ENCODE measurements at regions not wholly inside any gene's neighbourhood (a gene's known extent, or its start where the extent isn't known, plus 50 kb on each side); places are given as distances from the start of the nearest gene placed in this dataset.

DNA sequence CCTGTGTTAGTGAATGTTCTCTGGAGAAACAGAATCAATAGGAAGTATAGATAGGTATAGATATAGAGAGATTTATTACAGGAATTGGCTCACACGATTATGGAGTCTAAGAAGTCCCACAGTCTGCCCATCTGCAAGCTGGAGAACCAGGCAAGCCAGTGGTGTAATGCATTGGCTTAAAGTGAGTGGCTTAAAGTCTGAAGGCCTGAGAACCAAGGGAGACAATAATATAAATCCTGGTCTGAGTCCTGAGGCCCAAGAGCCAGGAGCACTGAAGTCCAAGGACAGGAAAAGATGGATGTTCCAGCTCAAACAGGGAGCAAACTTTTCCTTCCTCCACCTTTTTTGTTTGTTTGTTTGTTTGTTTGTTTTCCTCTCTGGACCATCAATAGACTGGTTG, 131.2 kb upstream of the LRFN2 start:
- no peaks in the 10 kb centered on the region for H3K36me3 Mint-ChIP-seq
- no peak overlapping the region for H3K4me3 Mint-ChIP-seq
- H3K4me1 Mint-ChIP-seq, result peaks cover 48% of the 10 kb centered on the region
- H3K27ac Mint-ChIP-seq, result no peak overlapping the region
- H3K27me3 Mint-ChIP-seq (ENCODE audit: low read depth), result peaks cover 10% of the 10 kb centered on the region
- no peaks in the 10 kb centered on the region for H3K9me3 Mint-ChIP-seq
- TF ChIP-seq, protein P1, sequence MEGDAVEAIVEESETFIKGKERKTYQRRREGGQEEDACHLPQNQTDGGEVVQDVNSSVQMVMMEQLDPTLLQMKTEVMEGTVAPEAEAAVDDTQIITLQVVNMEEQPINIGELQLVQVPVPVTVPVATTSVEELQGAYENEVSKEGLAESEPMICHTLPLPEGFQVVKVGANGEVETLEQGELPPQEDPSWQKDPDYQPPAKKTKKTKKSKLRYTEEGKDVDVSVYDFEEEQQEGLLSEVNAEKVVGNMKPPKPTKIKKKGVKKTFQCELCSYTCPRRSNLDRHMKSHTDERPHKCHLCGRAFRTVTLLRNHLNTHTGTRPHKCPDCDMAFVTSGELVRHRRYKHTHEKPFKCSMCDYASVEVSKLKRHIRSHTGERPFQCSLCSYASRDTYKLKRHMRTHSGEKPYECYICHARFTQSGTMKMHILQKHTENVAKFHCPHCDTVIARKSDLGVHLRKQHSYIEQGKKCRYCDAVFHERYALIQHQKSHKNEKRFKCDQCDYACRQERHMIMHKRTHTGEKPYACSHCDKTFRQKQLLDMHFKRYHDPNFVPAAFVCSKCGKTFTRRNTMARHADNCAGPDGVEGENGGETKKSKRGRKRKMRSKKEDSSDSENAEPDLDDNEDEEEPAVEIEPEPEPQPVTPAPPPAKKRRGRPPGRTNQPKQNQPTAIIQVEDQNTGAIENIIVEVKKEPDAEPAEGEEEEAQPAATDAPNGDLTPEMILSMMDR (IDR thresholded peaks at IDR 0.05; ENCODE audit: unreplicated experiment), result no peak
- DNase-seq (ENCODE audit: low spot score in 2 of 2, unreplicated experiment in 2 of 2), result no peak

DNA sequence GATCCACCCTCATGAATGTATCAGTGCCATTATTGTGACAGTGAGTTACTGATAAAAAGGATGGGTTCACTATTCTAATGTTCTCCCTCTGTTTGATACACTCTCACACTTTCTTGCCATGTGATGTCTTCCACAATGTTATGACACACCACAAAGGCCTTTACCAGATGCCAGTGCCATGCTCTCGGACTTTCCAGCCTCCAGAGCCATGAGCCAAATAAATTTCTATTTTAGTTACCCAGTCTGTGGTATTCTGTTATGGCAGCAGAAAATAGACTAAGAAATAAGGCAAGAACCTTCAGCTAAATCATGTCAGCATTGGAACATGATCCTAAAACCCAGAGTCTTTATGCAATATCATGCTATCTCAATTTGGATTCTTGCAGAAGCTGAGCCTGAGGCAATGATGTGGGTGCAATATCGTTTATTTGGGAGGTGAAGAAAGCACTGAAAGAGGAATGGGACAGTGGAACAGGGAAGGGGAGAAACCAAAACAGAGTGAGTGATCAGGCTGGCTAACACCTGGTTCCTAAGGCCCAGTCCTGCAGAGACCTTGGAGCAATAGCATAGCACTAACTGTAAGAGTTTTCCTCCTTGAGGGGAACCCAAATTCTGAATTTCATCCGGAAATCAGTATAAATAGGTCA, 130.4 kb upstream of the LRFN2 start:
- Mint-ChIP-seq H3K4me3 (no peak overlapping the region), H3K4me1 (peaks cover 44% of the 10 kb centered on the region), H3K27me3 (ENCODE audit: low read depth) (peaks cover 14% of the 10 kb centered on the region), H3K27ac (no peak overlapping the region), H3K36me3 (no peaks in the 10 kb centered on the region), H3K9me3 (no peaks in the 10 kb centered on the region)
- TF ChIP-seq, protein P1 (IDR thresholded peaks at IDR 0.05; ENCODE audit: unreplicated experiment), result no peak
- no peak for DNase-seq (ENCODE audit: low spot score in 2 of 2, unreplicated experiment in 2 of 2)

DNA sequence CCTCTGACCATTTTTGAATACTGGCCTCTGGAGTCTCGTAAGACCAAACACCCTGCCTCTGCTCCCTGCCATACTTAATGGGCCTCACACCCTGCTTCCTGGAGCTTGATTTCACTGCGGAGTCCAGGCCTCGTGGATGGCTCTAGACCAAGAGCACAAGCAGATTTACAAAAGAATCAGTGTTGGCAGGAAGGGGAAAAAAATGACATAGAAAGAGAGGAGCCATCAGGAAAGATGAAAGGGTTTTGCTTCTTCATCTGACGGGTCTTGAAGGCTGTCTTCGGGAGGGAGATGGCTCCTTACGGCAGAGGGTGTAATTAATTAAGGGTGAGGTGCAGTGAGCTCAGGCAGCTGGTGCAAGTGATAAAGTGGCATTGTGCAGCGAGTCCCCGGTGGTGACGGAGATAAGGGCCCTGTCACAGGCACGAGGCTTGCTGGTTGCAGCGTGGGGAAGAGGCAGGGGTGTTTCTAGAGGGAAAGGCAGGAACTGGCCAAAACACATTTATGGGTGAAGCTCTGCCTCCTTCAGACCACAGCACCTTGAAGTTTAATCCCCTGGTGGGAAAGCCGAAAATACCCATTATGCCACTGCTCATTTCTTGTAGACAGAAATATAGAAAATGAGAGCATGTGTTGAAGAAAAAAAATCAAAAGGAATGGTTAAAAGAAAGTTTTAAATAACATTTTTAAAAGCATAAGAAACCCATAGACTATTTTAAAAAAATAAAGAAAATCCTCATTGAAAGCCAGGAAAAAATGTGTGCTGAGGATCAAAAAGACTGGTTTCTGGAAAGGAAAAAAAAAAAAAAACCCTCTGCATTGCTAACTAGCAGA, 128.6 kb upstream of the LRFN2 start:
- H3K9me3 Mint-ChIP-seq, result no peaks in the 10 kb centered on the region
- TF ChIP-seq, protein P1 (IDR thresholded peaks at IDR 0.05; ENCODE audit: unreplicated experiment), result no peak
- H3K4me3 Mint-ChIP-seq, result no peak overlapping the region
- H3K27me3 Mint-ChIP-seq (ENCODE audit: low read depth), result peaks cover 22% of the 10 kb centered on the region
- DNase-seq (ENCODE audit: low spot score in 2 of 2, unreplicated experiment in 2 of 2), result no peak
- no peaks in the 10 kb centered on the region for H3K36me3 Mint-ChIP-seq
- no peak overlapping the region for H3K27ac Mint-ChIP-seq
- peaks cover 29% of the 10 kb centered on the region for H3K4me1 Mint-ChIP-seq

DNA sequence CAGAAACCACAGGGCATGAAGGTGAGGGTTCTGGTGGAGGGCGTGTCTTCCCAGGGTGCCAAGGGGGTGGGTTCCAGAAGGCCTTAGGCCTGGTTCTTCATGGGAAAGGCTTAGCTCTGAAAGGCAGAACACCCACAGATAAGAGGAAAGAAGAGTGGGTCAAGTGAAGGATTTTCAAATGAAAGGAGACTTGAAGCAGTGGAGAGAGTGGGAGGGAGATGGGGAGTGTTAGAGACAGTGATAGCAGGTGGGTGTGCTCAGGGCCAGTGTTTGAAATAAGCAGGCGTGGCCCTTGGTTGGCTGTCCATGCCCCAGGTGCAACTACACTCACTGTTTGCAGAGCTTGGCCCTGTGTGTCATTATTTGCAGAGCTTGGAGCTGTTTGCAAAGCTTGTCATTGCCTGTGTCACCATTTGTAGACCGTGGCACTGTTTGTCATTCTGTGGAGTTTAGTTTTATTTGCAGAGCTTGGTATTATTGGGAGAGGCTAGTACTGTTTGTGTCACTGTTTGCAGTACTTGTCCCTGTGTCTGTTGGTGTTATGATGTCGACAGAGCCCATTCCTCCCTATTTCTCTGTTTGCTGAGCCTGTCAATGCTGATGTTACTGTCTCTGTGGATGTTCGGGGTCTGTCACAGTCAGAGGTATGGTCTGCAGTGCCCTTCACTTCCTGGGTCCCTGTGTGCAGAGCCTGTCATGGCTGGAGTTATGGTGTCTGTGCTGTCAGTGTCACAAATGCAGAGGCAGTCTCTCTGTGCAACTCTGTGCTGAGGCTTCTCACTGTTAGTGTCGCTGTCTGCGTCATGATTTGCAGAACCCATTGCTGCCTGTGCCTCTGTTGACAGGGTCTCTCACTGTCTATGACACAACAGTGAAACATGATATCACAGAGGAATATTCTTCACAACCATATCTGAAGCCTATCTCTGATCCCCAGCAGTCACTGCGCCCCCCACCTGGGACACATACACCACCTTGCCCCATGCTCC, 127.7 kb upstream of the LRFN2 start:
- Mint-ChIP-seq H3K27ac (no peak overlapping the region), H3K36me3 (no peaks in the 10 kb centered on the region)

DNA sequence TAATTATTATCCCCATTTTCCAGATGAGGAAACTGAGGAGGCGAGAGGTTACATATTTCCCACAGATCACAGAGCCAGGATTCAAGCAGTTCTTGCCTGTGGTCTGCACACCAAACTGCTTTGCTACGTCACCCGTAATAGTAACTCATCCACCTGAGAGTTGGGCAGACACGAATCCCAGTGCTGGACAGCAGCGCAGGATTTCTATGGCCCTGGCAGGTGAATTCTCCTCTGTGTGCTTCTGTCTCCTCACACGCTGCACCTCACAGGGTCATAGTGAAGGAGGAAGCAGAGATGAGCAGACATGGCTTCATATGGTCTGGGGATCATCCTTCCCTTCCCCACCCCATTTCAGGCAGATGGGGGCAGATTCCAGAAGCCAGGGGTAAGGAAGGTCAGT, 127.0 kb upstream of the LRFN2 start:
- Mint-ChIP-seq H3K4me3 (no peak overlapping the region), H3K27me3 (ENCODE audit: low read depth) (peaks cover 19% of the 10 kb centered on the region), H3K4me1 (peaks cover 13% of the 10 kb centered on the region), H3K27ac (no peak overlapping the region), H3K36me3 (no peaks in the 10 kb centered on the region), H3K9me3 (no peaks in the 10 kb centered on the region)
- TF ChIP-seq, protein P1 (IDR thresholded peaks at IDR 0.05; ENCODE audit: unreplicated experiment), result no peak
- DNase-seq (ENCODE audit: low spot score in 2 of 2, unreplicated experiment in 2 of 2), result no peak

More for the DNA sequence above, 127.7 kb upstream of the LRFN2 start:
- Mint-ChIP-seq H3K4me1 (peaks cover 20% of the 10 kb centered on the region), H3K27me3 (ENCODE audit: low read depth) (peaks cover 19% of the 10 kb centered on the region), H3K9me3 (no peaks in the 10 kb centered on the region), H3K4me3 (no peak overlapping the region)
- TF ChIP-seq, protein P1 (IDR thresholded peaks at IDR 0.05; ENCODE audit: unreplicated experiment), result no peak
- DNase-seq (ENCODE audit: low spot score in 2 of 2, unreplicated experiment in 2 of 2), result no peak
